ENCODE measurements at regions not wholly inside any gene's neighbourhood (a gene's known extent, or its start where the extent isn't known, plus 50 kb on each side); places are given as distances from the start of the nearest gene placed in this dataset.

- TF ChIP-seq EZH2 (optimal IDR thresholded peaks at IDR 0.05; ENCODE audit: low read depth, low read length) (no peak), CTCF (IDR thresholded peaks at IDR 0.05; ENCODE audit: low read length) (no peak)
These were observed 106.1 kb upstream of the GMNC start for GRCh38 chr3:190968616-190969015.
